RPMI7951 (cell line): ENCODE measurements at regions not wholly inside any gene's neighbourhood (a gene's known extent, or its start where the extent isn't known, plus 50 kb on each side); places are given as distances from the start of the nearest gene placed in this dataset.
"Not testable (repeated sequence)": the region's sequence is repeated elsewhere in the genome, so short reads cannot be mapped to it uniquely, and the experiment has no call there.

Experiments used
- DNase-seq: peaks from one replicate; pipeline ENCODE4 v3.0.0-alpha.2; 2012; ENCODE audit warnings: low read depth

- DNase-seq: no peak
Measured at GRCh38 chr3:151596940-151597339, 136.1 kb upstream of the IGSF10 start.

GRCh38 chr3:151593928-151594327, 133.1 kb upstream of the IGSF10 start:
- peak; percentile 53 for DNase-seq

- no peak for DNase-seq
Measured at GRCh38 chr3:151592287-151592686, 131.4 kb upstream of the IGSF10 start.

GRCh38 chr3:151591441-151591840, 130.6 kb upstream of the IGSF10 start:
- no peak for DNase-seq

- DNase-seq: no peak
Measured at GRCh38 chr3:151589311-151589710, 128.4 kb upstream of the IGSF10 start.

- DNase-seq: not testable (repeated sequence)
Measured at GRCh38 chr3:151587659-151588058, 126.8 kb upstream of the IGSF10 start.

- peak; percentile 39 for DNase-seq
Measured at GRCh38 chr3:151584566-151584965, 123.7 kb upstream of the IGSF10 start.

- no peak for DNase-seq
Measured at GRCh38 chr3:151581035-151581434, 120.2 kb upstream of the IGSF10 start.

GRCh38 chr3:151580591-151580990, 119.7 kb upstream of the IGSF10 start:
- peak; percentile 59 for DNase-seq

GRCh38 chr3:151579571-151580270, 118.9 kb upstream of the IGSF10 start:
- no peak for DNase-seq

- no peak for DNase-seq
Measured at GRCh38 chr3:151578495-151578894, 117.6 kb upstream of the IGSF10 start.

GRCh38 chr3:151576511-151577137, 115.8 kb upstream of the IGSF10 start:
- DNase-seq: no peak

GRCh38 chr3:151568184-151568583, 107.3 kb upstream of the IGSF10 start:
- DNase-seq: no peak

- no peak for DNase-seq
Measured at GRCh38 chr3:151567477-151567876, 106.6 kb upstream of the IGSF10 start.

GRCh38 chr3:151564261-151564660, 103.4 kb upstream of the IGSF10 start:
- DNase-seq: no peak

GRCh38 chr3:151563305-151563704, 102.4 kb upstream of the IGSF10 start:
- no peak for DNase-seq

GRCh38 chr3:151562891-151563290, 102.0 kb upstream of the IGSF10 start:
- DNase-seq: no peak

GRCh38 chr3:151561878-151562277, 101.0 kb upstream of the IGSF10 start:
- no peak for DNase-seq

- no peak for DNase-seq
Measured at GRCh38 chr3:151560738-151561137, 99.9 kb upstream of the IGSF10 start.

- DNase-seq: no peak
Measured at GRCh38 chr3:151559736-151560135, 98.9 kb upstream of the IGSF10 start.

- DNase-seq: no peak
Measured at GRCh38 chr3:151558661-151559060, 97.8 kb upstream of the IGSF10 start.

- DNase-seq: no peak
Measured at GRCh38 chr3:151557068-151557840, 96.4 kb upstream of the IGSF10 start.

GRCh38 chr3:151556596-151556995, 95.7 kb upstream of the IGSF10 start:
- DNase-seq: no peak
